Stomach (tissue), 8 donors: ENCODE measurements at regions not wholly inside any gene's neighbourhood (a gene's known extent, or its start where the extent isn't known, plus 50 kb on each side); places are given as distances from the start of the nearest gene placed in this dataset.
"Not testable (repeated sequence)": the region's sequence is repeated elsewhere in the genome, so short reads cannot be mapped to it uniquely, and the experiment has no call there.

Experiments used
- DNase-seq, 2 donors: peaks; one replicate each; pipeline versions ENCODE4 v3.0.0 to v3.0.0-alpha.2; 2013 to 2019
- H3K27ac ChIP-seq, 5 donors: fragments of 200-600 bp in 4 of 5; sonication (generic) in 4 of 5; one replicate each; pipeline ENCODE4 v1.5.1; 2013 to 2019; ENCODE audit warnings: mild to moderate bottlenecking in 1 of 5, moderate library complexity in 1 of 5
- H3K27me3 ChIP-seq, 3 donors: fragments of 200-600 bp; sonication (generic); one replicate each; pipeline ENCODE4 v1.5.1; 2017 to 2019; ENCODE audit warnings: mixed run types in 1 of 3
- H3K36me3 ChIP-seq, 4 donors: fragments of 200-600 bp; sonication (generic); 1 replicate in 3 of 4; 2 replicates in 1 of 4; pipeline ENCODE4 v1.5.1; 2016 to 2019
- H3K4me1 ChIP-seq, 4 donors: fragments of 200-600 bp; sonication (generic); one replicate each; pipeline ENCODE4 v1.5.1; 2016 to 2019
- H3K4me3 ChIP-seq, 4 donors: fragments of 200-600 bp; sonication (generic) in 3 of 4; one replicate each; pipeline ENCODE4 v1.5.1; 2016 to 2019; ENCODE audit warnings: mild to moderate bottlenecking in 1 of 4
- H3K9me3 ChIP-seq, 4 donors: fragments of 200-600 bp; sonication (generic); one replicate each; pipeline ENCODE4 v1.5.1; 2016 to 2019
- EP300 ChIP-seq: sonication (generic); formaldehyde crosslinking; IDR thresholded peaks from one replicate; pipeline ENCODE4 v1.6.1; 2017; ENCODE audit warnings: antibody characterized with exemption
- POLR2A ChIP-seq, 4 donors: fragments of 450-650 bp; IDR thresholded peaks; one replicate each; pipeline ENCODE4 v1.6.1; 2016; ENCODE audit warnings: antibody characterized with exemption in 4 of 4, control low read depth in 2 of 4, mild to moderate bottlenecking in 1 of 4, moderate library complexity in 1 of 4
- POLR2AphosphoS5 ChIP-seq, 3 donors: sonication (generic); formaldehyde crosslinking; IDR thresholded peaks; one replicate each; pipeline ENCODE4 v1.6.1; 2016; ENCODE audit warnings: antibody characterized with exemption in 3 of 3
- WGBS, 5 donors: extraction: QIAGEN DNeasy Blood & Tissue Kit in 3 of 5; methylation state at CpG; one replicate each; pipeline versions ENCODE4 v1.1.5 to v1.1.7; 2013 to 2018; 5-methylcytosine and 5-hydroxymethylcytosine counted together
- intact Hi-C: fragments of 100-400 bp; cut with DNase I; formaldehyde crosslinking; loops from one replicate; pipeline ENCODE4 v1.15.1; 2023; ENCODE audit warnings: low total_unique reads
- TF ChIP-seq, protein P1 (sequence below), 7 experiments: fragments of 450-650 bp in 4 of 7; fragments of 200-600 bp in 3 of 7; sonication (generic) in 3 of 7; IDR thresholded peaks; one replicate each; pipeline ENCODE4 v1.5.1; 2016 to 2019; ENCODE audit warnings: antibody characterized with exemption in 7 of 7, control low read depth in 2 of 7, mild to moderate bottlenecking in 1 of 7
- donor health status: healthy with polysubstance abuse.
- donor health status: Bipolar disorder and iron deficiency.
- donor health status: healthy.

DNA sequence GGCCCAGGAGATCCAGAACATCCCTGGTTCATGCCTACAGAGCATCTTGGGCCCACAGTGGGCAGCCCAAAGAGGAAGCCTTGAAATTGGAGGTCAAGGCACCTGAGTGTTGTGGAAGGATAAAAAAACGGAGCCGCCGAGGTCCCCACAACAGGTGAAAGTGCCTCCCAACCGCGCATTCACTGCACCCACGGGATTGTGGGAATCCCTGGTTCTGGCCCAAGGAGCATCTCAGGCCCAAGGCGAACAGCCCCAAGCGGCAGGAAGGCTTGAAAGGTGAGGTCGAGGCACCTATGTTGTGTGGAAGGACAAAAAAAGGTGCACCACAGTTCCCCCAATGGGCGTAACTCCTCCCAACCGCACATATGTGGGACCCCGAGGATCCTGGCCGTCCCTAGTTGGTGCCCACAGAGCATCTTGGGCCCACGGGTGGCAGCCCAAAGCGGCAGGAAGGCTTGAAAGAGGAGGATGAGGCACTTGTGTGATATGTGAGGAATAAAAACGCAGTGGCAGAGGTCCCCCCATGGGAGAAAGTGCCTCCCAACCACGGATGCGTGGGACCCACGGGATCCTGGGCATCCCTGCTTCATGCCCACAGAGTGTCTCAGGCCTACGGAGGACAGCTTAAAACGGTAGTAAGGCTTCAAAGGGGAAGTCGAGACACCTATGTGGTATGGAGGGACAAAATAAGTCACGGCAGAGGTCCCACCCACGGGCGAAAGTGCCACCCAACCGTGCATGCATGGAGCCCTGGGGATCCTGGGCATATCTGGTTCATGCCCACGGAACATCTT, 583.9 kb downstream of the ALG10 start:
- intact Hi-C loops, result no loop called here
- H3K4me1 ChIP-seq, result no peaks in the 10 kb centered on the region
- H3K27me3 ChIP-seq, result no peaks in the 10 kb centered on the region
- no peak overlapping the region for H3K4me3 ChIP-seq
- H3K36me3 ChIP-seq, result no peaks in the 10 kb centered on the region
- no peak overlapping the region for H3K27ac ChIP-seq
- H3K9me3 ChIP-seq, result peaks cover 20 to 92% (median 77%) of the 10 kb centered on the region in 4 donors
- 59 to 71% (median 68%) methylated on average over 20 to 27 of the region's 27 CpGs for WGBS, 5 donors
- no peak for DNase-seq
- TF ChIP-seq, protein P1, sequence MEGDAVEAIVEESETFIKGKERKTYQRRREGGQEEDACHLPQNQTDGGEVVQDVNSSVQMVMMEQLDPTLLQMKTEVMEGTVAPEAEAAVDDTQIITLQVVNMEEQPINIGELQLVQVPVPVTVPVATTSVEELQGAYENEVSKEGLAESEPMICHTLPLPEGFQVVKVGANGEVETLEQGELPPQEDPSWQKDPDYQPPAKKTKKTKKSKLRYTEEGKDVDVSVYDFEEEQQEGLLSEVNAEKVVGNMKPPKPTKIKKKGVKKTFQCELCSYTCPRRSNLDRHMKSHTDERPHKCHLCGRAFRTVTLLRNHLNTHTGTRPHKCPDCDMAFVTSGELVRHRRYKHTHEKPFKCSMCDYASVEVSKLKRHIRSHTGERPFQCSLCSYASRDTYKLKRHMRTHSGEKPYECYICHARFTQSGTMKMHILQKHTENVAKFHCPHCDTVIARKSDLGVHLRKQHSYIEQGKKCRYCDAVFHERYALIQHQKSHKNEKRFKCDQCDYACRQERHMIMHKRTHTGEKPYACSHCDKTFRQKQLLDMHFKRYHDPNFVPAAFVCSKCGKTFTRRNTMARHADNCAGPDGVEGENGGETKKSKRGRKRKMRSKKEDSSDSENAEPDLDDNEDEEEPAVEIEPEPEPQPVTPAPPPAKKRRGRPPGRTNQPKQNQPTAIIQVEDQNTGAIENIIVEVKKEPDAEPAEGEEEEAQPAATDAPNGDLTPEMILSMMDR (IDR thresholded peaks at IDR 0.05), result no peak
- TF ChIP-seq EP300, result no peak
- no peak for TF ChIP-seq POLR2A (IDR thresholded peaks at IDR 0.05)
- no peak for TF ChIP-seq POLR2AphosphoS5 (IDR thresholded peaks at IDR 0.05)

DNA sequence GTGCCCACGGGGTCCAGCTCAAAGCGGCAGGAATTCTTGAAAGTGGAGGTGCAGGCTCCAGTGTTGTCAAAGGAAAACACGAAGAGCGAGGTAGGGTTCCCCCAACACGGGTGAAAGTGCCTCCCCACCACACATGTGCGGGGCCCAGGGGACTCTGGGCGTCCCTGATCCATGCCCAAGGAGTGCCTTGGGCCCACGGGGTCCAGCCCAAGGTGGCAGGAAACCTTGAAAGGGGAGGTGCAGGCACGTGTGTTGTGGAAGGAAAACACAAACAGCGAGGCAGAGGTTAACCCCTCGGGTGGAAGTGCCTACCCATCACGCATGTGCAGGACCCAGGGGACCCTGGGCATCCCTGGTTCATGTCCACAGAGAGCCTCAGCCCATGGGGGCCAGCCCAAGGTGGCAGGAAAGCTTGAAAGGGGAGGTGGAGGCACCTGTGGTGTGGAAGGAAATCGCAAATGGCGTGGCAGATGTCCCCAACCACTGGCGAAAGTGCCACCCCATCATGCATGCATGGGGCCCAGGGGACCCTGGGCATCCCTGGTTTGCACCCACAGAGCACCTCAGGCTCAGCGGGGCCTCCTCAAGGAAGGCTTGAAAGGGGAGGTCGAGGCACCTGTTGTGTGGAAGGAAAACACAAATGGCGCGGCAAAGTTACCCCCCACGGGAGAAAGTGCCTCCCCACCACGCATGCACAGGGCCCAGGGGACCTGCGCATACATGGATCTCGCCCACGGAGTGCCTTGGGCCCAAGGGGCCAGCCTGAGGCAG, 584.6 kb downstream of the ALG10 start:
- no peak overlapping the region for H3K4me3 ChIP-seq
- H3K4me1 ChIP-seq, result no peaks in the 10 kb centered on the region
- intact Hi-C loops, result no loop called here
- no peak overlapping the region for H3K27ac ChIP-seq
- no peak for DNase-seq
- no peak for TF ChIP-seq POLR2A (IDR thresholded peaks at IDR 0.05)
- TF ChIP-seq, protein P1 (IDR thresholded peaks at IDR 0.05), result no peak
- TF ChIP-seq EP300, result no peak
- TF ChIP-seq POLR2AphosphoS5 (IDR thresholded peaks at IDR 0.05), result no peak
- peaks cover 18 to 85% (median 70%) of the 10 kb centered on the region in 4 donors for H3K9me3 ChIP-seq
- 53 to 63% (median 61%) methylated on average over 22 to 24 of the region's 24 CpGs for WGBS, 5 donors
- no peaks in the 10 kb centered on the region for H3K27me3 ChIP-seq
- H3K36me3 ChIP-seq, result no peaks in the 10 kb centered on the region

DNA sequence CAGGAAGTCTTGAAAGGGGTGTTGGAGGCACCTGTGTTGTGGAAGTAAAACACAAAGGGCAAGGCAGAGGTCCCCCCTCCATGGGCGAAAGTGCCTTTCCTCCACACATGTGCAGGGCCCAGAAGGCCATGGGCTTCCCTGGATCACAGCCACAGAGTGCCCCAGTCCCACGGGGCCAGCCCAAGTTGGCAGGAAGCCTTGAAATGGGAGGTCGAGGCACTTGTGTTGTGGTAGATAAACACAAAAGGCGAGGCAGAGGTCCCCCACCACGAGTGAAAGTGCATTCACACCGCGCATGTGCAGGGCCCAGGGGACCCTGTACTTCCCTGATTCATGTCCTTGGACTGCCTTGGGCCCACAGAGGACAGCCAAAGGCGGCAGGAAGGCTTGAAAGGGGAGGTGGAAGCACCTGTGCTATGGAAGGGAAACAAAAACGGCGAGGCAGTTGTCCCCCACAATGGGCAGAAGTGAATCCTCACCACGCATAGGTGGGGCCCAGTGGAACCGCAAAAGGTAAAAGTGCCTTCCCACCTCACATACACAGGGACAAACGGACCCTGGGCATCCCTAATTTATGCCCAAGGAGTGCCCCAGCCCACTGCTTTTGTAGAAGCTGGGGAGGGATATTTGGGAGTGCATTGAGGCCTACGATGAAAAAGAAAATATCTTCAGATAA, 585.4 kb downstream of the ALG10 start:
- H3K27me3 ChIP-seq, result no peaks in the 10 kb centered on the region
- no peak overlapping the region for H3K27ac ChIP-seq
- no peaks in the 10 kb centered on the region for H3K36me3 ChIP-seq
- H3K4me3 ChIP-seq, result no peak overlapping the region
- DNase-seq, result no peak
- WGBS, 5 donors, result 60 to 73% (median 63%) methylated on average over 12 to 14 of the region's 14 CpGs
- intact Hi-C loops, result no loop called here
- H3K9me3 ChIP-seq, result peaks cover 18 to 84% (median 66%) of the 10 kb centered on the region in 4 donors
- TF ChIP-seq POLR2AphosphoS5 (IDR thresholded peaks at IDR 0.05), result no peak
- TF ChIP-seq POLR2A (IDR thresholded peaks at IDR 0.05), result no peak
- TF ChIP-seq EP300, result no peak
- TF ChIP-seq, protein P1 (IDR thresholded peaks at IDR 0.05), result no peak
- H3K4me1 ChIP-seq, result no peaks in the 10 kb centered on the region

DNA sequence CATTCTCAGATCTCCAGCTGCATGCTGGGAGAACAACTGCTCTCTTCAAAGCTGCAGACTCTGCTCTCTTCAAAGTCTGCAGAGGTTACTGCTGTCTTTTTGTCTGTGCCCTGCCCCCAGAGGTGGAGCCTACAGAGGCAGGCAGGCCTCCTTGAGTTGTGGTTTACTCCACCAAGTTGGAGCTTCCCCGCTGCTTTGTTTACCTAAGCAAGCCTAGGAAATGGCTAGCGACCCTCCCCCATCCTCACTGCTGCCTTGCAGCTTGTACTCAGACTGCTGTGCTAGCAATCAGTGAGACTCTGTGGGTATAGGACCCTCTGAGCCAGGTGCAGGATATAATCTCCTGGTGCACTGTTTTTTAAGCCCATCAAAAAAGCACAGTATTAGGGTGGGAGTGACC, 591.7 kb downstream of the ALG10 start:
- 57 to 83% (median 61%) methylated on average over 2 of the region's 2 CpGs for WGBS, 5 donors
- DNase-seq, H3K4me1 ChIP-seq, H3K36me3 ChIP-seq, intact Hi-C loops, H3K27ac ChIP-seq, H3K27me3 ChIP-seq, H3K4me3 ChIP-seq: not testable (repeated sequence)
- H3K9me3 ChIP-seq, result peaks cover 0 to 86% (median 63%) of the 10 kb centered on the region in 4 donors
